CD4-positive, alpha-beta T cell treated with Interleukin-1 beta for 1 hour (primary cell): ENCODE measurements at regions not wholly inside any gene's neighbourhood (a gene's known extent, or its start where the extent isn't known, plus 50 kb on each side); places are given as distances from the start of the nearest gene placed in this dataset.
"Not testable (repeated sequence)": the region's sequence is repeated elsewhere in the genome, so short reads cannot be mapped to it uniquely, and the experiment has no call there.

Source experiments
- DNase-seq, 2 donors: peaks; one replicate each; pipeline ENCODE4 v3.0.0-alpha.2; 2020 to 2022

GRCh38 chr11:13614918-13615317, 53.5 kb upstream of the FAR1 start:
- not testable (repeated sequence) for DNase-seq

GRCh38 chr11:13608656-13609055, 59.8 kb upstream of the FAR1 start:
- DNase-seq = no peak

- no peak for DNase-seq
These were observed 61.8 kb upstream of the FAR1 start for GRCh38 chr11:13606701-13607100.

- no peak for DNase-seq
These were observed 64.8 kb upstream of the FAR1 start for GRCh38 chr11:13603661-13604060.

DNA sequence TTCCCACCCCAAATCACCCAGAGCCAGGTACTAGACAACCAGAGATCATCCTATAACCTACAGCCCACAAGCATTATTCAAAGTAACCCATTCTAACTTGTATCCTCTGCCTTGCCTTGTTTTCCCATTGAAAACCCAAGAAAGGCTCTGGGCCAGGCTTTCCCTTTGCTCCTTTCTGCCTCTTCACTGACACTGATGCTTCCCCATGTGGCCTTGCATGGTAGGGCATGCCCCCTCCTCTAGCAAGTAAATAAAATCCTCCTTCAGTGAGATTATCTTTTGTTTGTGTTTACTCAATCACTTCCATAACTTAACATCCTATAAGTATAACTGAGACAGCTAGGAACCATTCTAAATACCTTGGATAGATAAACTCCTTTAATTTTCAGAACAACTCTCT, 65.6 kb upstream of the FAR1 start:
- no peak for DNase-seq

DNA sequence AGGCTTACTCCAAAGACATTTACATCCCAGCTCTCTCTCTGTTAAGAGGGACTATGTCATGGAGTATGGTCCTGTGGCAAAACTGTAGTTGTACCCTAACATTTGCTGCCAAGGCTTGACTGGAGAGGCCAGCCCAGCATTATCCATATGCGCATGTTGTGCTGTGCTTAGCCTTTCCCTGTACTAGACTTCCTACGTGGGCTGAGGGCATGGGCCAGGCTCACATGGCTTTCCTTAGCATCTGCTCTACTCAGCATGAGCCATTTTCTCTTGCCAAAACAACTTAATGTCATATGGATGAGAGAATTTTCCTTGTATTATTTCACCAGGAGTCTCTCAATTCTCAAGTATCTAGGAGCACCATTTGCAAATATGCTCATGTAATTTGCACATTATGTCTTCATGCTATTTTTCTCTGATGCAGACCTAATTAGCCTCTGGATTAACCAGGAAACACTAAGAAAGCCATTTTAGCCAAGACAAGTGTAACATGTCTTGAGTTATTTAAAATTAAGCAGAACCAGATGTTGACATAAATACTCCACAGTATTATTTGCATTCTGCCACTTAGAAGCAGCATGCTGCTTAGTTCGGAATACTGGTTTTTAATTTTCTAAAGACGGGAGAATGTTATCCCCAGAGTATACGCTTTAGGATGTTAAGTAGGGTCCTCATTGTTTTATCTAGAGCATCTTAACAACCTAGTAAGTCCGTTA, 71.7 kb upstream of the FAR1 start:
- DNase-seq = no peak

DNA sequence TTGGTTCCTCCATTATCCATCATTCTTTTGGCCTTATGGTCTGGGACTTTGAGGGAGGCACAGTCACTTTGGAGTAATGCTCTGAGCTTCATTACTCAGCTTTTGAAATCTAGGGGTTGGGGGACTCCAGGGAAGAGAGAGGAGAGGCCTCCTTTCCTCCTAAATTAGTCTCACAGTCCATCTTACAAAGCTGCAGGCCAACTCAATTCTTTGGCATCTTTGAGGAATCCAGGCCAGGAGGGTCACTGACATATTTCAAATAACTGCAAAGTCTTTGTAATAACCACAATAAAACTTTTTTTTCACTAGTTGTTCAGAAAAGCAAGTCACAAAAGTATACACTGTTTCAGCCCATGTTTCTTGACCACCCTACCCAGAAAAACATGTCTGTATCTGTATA, 73.3 kb upstream of the FAR1 start:
- DNase-seq = no peak

- no peak for DNase-seq
These were observed 74.4 kb upstream of the FAR1 start for GRCh38 chr11:13594044-13594443.

GRCh38 chr11:13578514-13579140, 82.8 kb upstream of the PTH start:
- no peak for DNase-seq

DNA sequence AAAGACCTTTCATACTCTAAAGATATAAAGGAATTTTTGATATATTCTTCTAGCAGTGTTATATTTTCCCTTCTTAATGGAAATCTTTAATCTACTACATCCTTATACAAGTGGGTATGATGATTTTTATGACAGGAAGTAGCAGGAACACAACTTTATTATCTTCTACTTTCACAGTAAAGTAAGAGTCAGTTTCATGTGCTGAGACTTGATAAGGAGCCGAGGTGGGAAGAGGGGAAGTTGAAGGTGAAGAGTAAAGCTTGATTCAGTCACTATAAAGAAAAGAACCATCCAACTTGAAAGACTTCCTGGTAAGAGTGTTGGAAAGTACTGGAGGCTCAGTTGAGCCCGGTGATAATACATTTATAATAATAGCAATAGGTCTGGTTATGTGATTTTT, 82.1 kb upstream of the PTH start:
- DNase-seq = no peak

GRCh38 chr11:13576995-13577394, 81.2 kb upstream of the PTH start:
- DNase-seq = no peak

DNA sequence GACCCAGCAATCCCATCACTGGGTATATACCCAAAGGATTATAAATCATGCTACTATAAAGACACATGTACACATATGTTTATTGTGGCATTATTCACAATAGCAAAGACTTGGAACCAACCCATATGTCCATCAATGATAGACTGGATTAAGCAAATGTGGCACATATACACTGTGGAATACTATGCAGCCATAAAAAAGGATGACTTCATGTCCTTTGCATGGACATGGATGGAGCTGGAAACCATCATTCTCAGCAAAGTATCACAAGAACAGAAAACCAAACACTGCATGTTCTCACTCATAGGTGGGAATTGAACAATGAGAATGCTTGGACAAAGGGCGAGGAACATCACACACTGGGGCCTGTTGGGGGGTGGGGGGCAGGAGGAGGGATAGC, 79.6 kb upstream of the PTH start:
- DNase-seq = not testable (repeated sequence)

- DNase-seq = no peak
These were observed 71.8 kb upstream of the PTH start for GRCh38 chr11:13567551-13567950.

DNA sequence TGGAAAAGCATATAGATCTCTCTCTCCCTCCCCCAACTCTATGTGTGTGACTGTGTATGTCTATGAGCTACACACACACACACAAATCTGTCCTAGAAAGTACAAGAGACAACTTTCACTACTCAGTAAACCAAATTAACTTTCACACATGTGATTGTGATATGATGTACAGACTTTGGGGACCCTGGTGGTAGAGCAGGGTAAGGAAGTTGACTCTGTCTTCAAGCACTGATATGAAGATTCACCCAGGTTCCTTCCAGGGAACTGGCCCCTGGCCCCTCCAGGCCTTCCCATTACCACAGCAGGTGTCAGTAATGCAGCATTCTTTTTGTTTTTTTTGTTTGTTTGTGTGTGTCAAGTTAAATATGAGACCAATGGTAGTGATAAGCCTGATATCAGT, 66.1 kb upstream of the PTH start:
- no peak for DNase-seq

DNA sequence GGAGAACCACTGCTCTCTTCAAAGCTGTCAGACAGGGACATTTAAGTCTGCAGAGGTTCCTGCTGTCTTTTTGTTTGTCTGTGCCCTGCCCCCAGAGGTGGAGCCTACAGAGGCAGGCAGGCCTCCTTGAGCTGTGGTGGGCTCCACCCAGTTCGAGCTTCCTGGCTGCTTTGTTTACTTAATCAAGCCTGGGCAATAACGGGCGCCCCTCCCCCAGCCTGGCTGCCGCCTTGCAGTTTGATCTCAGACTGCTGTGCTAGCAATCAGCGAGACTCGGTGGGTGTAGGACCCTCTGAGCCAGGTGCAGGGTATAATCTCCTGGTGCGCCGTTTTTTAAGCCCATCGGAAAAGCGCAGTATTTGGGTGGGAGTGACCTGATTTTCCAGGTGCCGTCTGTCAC, 64.5 kb upstream of the PTH start:
- peak in 1 of 2 donors; percentile 4 for DNase-seq

GRCh38 chr11:13552784-13553183, 57.0 kb upstream of the PTH start:
- DNase-seq = no peak

DNA sequence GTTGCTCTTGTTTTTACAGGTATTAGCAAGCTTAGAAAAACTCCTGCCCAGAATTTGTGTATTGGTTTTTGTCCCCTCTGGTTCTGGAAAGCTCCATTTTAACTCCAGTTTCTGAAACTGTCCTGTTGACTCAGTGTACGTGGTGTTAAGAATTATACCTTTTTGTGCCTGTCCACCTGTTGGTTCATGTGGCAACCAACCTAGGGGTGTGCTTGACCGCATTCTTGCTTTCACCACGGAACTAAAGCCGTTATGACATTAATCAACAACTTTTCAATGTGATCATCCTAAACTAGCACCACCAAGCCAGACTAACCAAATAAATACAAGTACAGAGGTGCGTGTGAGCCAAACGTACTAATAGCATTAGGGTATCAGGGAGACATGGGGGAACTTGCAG, 56.0 kb upstream of the PTH start:
- DNase-seq = no peak

DNA sequence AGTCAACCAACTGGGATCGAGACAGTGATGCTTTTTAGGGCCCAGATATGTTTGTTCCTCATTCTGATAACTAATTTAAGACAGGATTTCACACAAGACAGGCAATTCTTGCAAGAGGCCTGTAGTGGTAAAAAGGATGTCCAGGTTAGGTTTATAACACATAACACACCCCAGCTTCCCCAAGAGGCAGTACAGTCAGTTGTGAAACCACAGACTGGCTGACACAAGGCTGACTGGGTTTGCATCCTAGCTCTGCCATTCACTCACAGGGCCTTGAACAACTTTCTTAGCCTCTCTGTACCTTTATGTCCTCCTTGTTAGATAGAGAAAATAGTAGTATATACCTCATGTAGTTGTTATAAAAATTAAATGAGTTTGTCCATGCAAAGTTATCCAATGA, 55.0 kb upstream of the PTH start:
- peak; percentile 17 to 22 for DNase-seq

DNA sequence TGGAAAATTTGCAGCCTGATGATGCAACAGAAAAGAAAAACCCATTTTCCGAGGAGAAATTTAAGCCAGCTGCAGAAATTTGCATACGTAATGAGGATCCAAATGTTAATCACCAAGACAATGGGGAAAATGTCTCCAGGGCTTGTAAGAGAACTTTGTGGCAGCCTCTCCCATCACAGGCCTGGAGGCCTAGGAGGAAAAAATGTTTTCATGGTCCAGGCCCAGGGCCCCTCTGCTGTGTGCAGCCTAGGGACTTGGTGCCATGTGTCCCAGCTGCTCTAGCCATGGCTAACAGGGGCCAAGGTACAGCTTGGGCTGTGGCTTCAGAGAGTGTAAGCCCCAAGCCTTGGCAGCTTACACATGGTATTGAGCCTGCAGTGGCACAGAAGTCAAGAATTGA, 50.3 kb upstream of the PTH start:
- DNase-seq = not testable (repeated sequence)
